H1 (cell line): ENCODE measurements at regions not wholly inside any gene's neighbourhood (a gene's known extent, or its start where the extent isn't known, plus 50 kb on each side); places are given as distances from the start of the nearest gene placed in this dataset.
"Not testable (repeated sequence)": the region's sequence is repeated elsewhere in the genome, so short reads cannot be mapped to it uniquely, and the experiment has no call there.

Source experiments
- CTCF ChIA-PET: fragments of 300-600 bp; sonication (Branson Sonifier 250); formaldehyde crosslinking; loops from one replicate; lab custom pipeline; 2021; ENCODE audit not compliant: partially characterized antibody; lab: Charles Lee
- POLR2A ChIA-PET: fragments of 300-600 bp; sonication (Branson Sonifier 250); formaldehyde crosslinking; loops from one replicate; lab custom pipeline; 2021; ENCODE audit warnings: inconsistent platforms; ENCODE audit not compliant: partially characterized antibody; lab: Charles Lee
- DNase-seq, 2 experiments: peaks; one replicate each; pipeline versions ENCODE4 v3.0.0 to v3.0.0-alpha.2; 2010 to 2022; ENCODE audit warnings: low spot score in 2 of 2, low read depth in 1 of 2, mixed read lengths in 1 of 2
- FAIRE-seq: peaks from 2 replicates; lab custom pipeline; 2011; peaks lifted over from hg19 to GRCh38; lab: Jason Lieb, UNC
- H2AFZ ChIP-seq: 2 replicates; pipeline ENCODE4 v1.8.1; 2012; ENCODE audit warnings: low read length, inconsistent platforms
- H2AK5ac ChIP-seq: 2 replicates; pipeline ENCODE4 v1.6.1; 2013; ENCODE audit warnings: low read depth, low read length
- H2BK120ac ChIP-seq: replicated peaks from 2 replicates; pipeline ENCODE3; 2013; ENCODE audit warnings: low read depth, low read length, inconsistent platforms
- H2BK12ac ChIP-seq: 2 replicates; pipeline ENCODE4 v1.6.1; 2013; ENCODE audit warnings: low read depth, low read length
- H2BK15ac ChIP-seq: 2 replicates; pipeline ENCODE4 v1.6.1; 2013; ENCODE audit warnings: low read length
- H2BK20ac ChIP-seq: 2 replicates; pipeline ENCODE4 v1.6.1; 2013; ENCODE audit warnings: low read length
- H2BK5ac ChIP-seq: 2 replicates; pipeline ENCODE4 v1.6.1; 2013; ENCODE audit warnings: low read depth, low read length
- H3K14ac ChIP-seq: 2 replicates; pipeline ENCODE4 v1.6.1; 2013; ENCODE audit warnings: inconsistent platforms; ENCODE audit not compliant: insufficient read length
- H3K18ac ChIP-seq: 2 replicates; pipeline ENCODE4 v1.6.1; 2013; ENCODE audit warnings: low read length; ENCODE audit errors: extremely low read depth
- H3K23ac ChIP-seq: 2 replicates; pipeline ENCODE4 v1.6.1; 2013; ENCODE audit warnings: inconsistent platforms; ENCODE audit not compliant: insufficient read length
- H3K23me2 ChIP-seq: 2 replicates; pipeline ENCODE4 v1.6.1; 2013; ENCODE audit warnings: low read depth, low read length
- H3K27ac ChIP-seq: 2 replicates; pipeline ENCODE4 v1.6.1; 2011; ENCODE audit warnings: low read depth, low read length, inconsistent platforms
- H3K27me3 ChIP-seq, 4 experiments: replicated peaks in 1 of 4; 1 replicate in 1 of 4; 2 replicates in 3 of 4; pipeline versions ENCODE4 v1.6.1 to v1.8.1; 2011 to 2013; ENCODE audit warnings: low read length in 3 of 4, mild to moderate bottlenecking in 3 of 4, inconsistent platforms in 2 of 4, mixed read lengths in 2 of 4, moderate library complexity in 1 of 4; ENCODE audit not compliant: control insufficient read depth in 3 of 4, insufficient read depth in 3 of 4; ENCODE audit errors: extremely low read depth in 1 of 4
- H3K36me3 ChIP-seq, 4 experiments: 2 replicates each; pipeline versions ENCODE4 v1.6.1 to v1.8.1; 2011 to 2013; ENCODE audit warnings: mild to moderate bottlenecking in 4 of 4, low read length in 3 of 4, moderate library complexity in 2 of 4, control low read depth in 1 of 4, inconsistent platforms in 1 of 4; ENCODE audit not compliant: insufficient read depth in 4 of 4, control insufficient read depth in 2 of 4
- H3K4ac ChIP-seq: replicated peaks from 2 replicates; pipeline ENCODE3; 2013; ENCODE audit warnings: low read length, low read depth, mixed read lengths, inconsistent platforms; ENCODE audit not compliant: insufficient read length
- H3K4me1 ChIP-seq, 4 experiments: replicated peaks in 1 of 4; 1 replicate in 1 of 4; 2 replicates in 3 of 4; pipeline versions ENCODE4 v1.6.1 to v1.8.1; 2011 to 2013; ENCODE audit warnings: low read length in 3 of 4, inconsistent platforms in 2 of 4, mixed read lengths in 1 of 4; ENCODE audit not compliant: insufficient read depth in 4 of 4, control insufficient read depth in 3 of 4
- H3K4me2 ChIP-seq, 2 experiments: 2 replicates each; pipeline versions ENCODE4 v1.6.1 to v1.8.1; 2011 to 2013; ENCODE audit warnings: low read depth in 2 of 2, low read length in 2 of 2, control low read depth in 1 of 2, inconsistent platforms in 1 of 2, mild to moderate bottlenecking in 1 of 2; ENCODE audit not compliant: insufficient read depth in 1 of 2
- H3K4me3 ChIP-seq, 4 experiments: fragments of 200-600, 300-600 bp in 1 of 4; sonication (generic), shearing (Covaris generic), sonication (Bioruptor Twin) in 1 of 4; 2 replicates each; pipeline versions ENCODE4 v1.5.1 to v1.8.1; 2011 to 2016; ENCODE audit warnings: low read length in 4 of 4, low read depth in 3 of 4, control low read depth in 2 of 4, inconsistent platforms in 2 of 4, mild to moderate bottlenecking in 2 of 4, mixed read lengths in 1 of 4, moderate library complexity in 1 of 4; ENCODE audit not compliant: insufficient read depth in 2 of 4; ENCODE audit errors: extremely low read depth in 1 of 4
- H3K56ac ChIP-seq: replicated peaks from 2 replicates; pipeline ENCODE3; 2013; ENCODE audit warnings: low read depth, mild to moderate bottlenecking, mixed read lengths, low read length, inconsistent platforms; ENCODE audit not compliant: insufficient read length
- H3K79me1 ChIP-seq: 2 replicates; pipeline ENCODE4 v1.6.1; 2013; ENCODE audit warnings: low read depth, low read length, control low read depth
- H3K79me2 ChIP-seq, 2 experiments: 2 replicates each; pipeline versions ENCODE4 v1.6.1 to v1.8.1; 2012 to 2013; ENCODE audit warnings: low read length in 2 of 2, mild to moderate bottlenecking in 2 of 2, inconsistent platforms in 1 of 2; ENCODE audit not compliant: insufficient read depth in 2 of 2, control insufficient read depth in 1 of 2
- H3K9ac ChIP-seq, 4 experiments: replicated peaks in 1 of 4; 1 replicate in 1 of 4; 2 replicates in 3 of 4; pipeline versions ENCODE4 v1.6.1 to v1.8.1; 2011 to 2013; ENCODE audit warnings: low read depth in 3 of 4, low read length in 3 of 4, control low read depth in 2 of 4, mild to moderate bottlenecking in 2 of 4, moderate library complexity in 2 of 4, inconsistent platforms in 1 of 4; ENCODE audit errors: extremely low read depth in 1 of 4
- H3K9me3 ChIP-seq, 2 experiments: 2 replicates each; pipeline versions ENCODE4 v1.6.1 to v1.8.1; 2012 to 2013; ENCODE audit warnings: mild to moderate bottlenecking in 2 of 2, moderate library complexity in 2 of 2, control low read depth in 1 of 2, inconsistent platforms in 1 of 2, low read depth in 1 of 2, low read length in 1 of 2, mixed read lengths in 1 of 2; ENCODE audit not compliant: insufficient read depth in 2 of 2
- H4K20me1 ChIP-seq, 2 experiments: replicated peaks in 1 of 2; 2 replicates each; pipeline versions ENCODE3 to v1.8.1; 2011 to 2013; ENCODE audit warnings: inconsistent platforms in 2 of 2, low read length in 2 of 2, mild to moderate bottlenecking in 1 of 2; ENCODE audit not compliant: insufficient read depth in 2 of 2, control insufficient read depth in 1 of 2
- H4K5ac ChIP-seq: 2 replicates; pipeline ENCODE4 v1.6.1; 2013; ENCODE audit warnings: low read length, low read depth, mixed read lengths, inconsistent platforms; ENCODE audit not compliant: insufficient read length
- H4K8ac ChIP-seq: 2 replicates; pipeline ENCODE4 v1.8.0; 2013; ENCODE audit warnings: mild to moderate bottlenecking, moderate library complexity, low read length, inconsistent platforms; ENCODE audit not compliant: insufficient read depth; ENCODE audit errors: extremely low read depth
- H4K91ac ChIP-seq: replicated peaks from 2 replicates; pipeline ENCODE3; 2013; ENCODE audit warnings: low read length, mixed read lengths, inconsistent platforms; ENCODE audit not compliant: insufficient read length
- WGBS, 2 experiments: shearing (Covaris generic) in 1 of 2; methylation state at CpG; one replicate each; pipeline versions ENCODE4 v1.1.6 to v1.1.7; 2013 to 2015; ENCODE audit warnings: low lambda C conversion rate in 2 of 2, mixed read lengths in 2 of 2, inconsistent platforms in 1 of 2, low coverage in 1 of 2, missing lambda C conversion rate in 1 of 2; ENCODE audit not compliant: insufficient replicate concordance in 2 of 2, insufficient coverage in 1 of 2, insufficient read length in 1 of 2; ENCODE audit errors: extremely low coverage in 1 of 2, missing lambda C conversion rate in 1 of 2; 5-methylcytosine and 5-hydroxymethylcytosine counted together

- H2BK15ac ChIP-seq, H3K18ac ChIP-seq, H4K20me1 ChIP-seq, H3K56ac ChIP-seq, H2AK5ac ChIP-seq, FAIRE-seq, H3K14ac ChIP-seq, CTCF ChIA-PET, POLR2A ChIA-PET, H3K27me3 ChIP-seq, H2BK120ac ChIP-seq, H2BK5ac ChIP-seq, H3K36me3 ChIP-seq, H2BK12ac ChIP-seq, H4K91ac ChIP-seq, H3K4me3 ChIP-seq, H3K79me1 ChIP-seq, H3K23me2 ChIP-seq, H2BK20ac ChIP-seq, H3K4me1 ChIP-seq, H3K79me2 ChIP-seq, H4K5ac ChIP-seq, DNase-seq, H3K9ac ChIP-seq, H3K9me3 ChIP-seq, H3K4me2 ChIP-seq, H3K4ac ChIP-seq, H4K8ac ChIP-seq, H2AFZ ChIP-seq, H3K23ac ChIP-seq, H3K27ac ChIP-seq: not testable (repeated sequence)
- WGBS, 2 experiments = 94% methylated on average over 1 of the region's 1 CpG; no CpG with 5 or more reads in 1 of the 2 experiments
These were observed 685.7 kb upstream of the DPPA4 start for GRCh38 chr3:110023022-110023421.
